Islet precursor cell (in vitro differentiated cells): ENCODE measurements at regions not wholly inside any gene's neighbourhood (a gene's known extent, or its start where the extent isn't known, plus 50 kb on each side); places are given as distances from the start of the nearest gene placed in this dataset.
"Not testable (repeated sequence)": the region's sequence is repeated elsewhere in the genome, so short reads cannot be mapped to it uniquely, and the experiment has no call there.

Experiments used
- DNase-seq: peaks from one replicate; pipeline ENCODE4 v3.0.0-alpha.2; 2018

DNA sequence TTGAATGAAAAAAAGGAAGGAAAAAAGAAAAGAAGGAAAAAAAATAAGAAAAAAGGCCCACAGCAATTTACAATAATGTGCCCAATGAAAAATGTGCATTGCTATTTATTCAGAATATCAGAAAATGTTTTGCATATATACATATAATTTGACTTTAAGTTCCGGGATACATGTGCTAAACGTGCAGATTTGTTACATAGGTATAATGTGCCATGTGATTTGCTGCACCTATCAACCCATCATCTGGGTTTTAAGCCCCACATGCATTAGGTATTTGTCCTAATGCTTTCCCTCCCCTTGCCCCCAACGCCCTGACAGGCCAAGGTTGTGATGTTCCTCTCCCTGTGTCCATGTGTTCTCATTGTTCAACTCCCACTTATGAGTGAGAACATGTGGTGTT lies 738.0 kb upstream of the CDH6 start:
- not testable (repeated sequence) for DNase-seq

DNA sequence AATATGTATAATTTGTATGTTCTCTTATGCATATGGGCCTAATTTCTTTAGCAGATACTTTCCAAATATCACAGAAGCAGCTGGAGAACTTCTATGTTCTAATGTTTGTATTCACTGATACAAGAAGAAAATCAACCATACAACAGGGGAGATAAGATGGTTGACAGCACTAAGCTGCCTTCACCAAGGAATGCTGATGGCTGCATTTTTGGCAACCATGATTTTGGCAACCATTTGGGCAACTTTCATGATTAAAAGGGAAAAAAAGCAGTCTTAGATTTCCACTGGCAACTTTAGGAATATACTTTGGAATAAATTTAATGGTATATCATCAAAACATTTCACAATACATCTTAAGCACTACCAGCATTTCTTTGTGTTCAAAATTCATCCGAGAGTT lies 740.3 kb upstream of the CDH6 start:
- no peak for DNase-seq

DNA sequence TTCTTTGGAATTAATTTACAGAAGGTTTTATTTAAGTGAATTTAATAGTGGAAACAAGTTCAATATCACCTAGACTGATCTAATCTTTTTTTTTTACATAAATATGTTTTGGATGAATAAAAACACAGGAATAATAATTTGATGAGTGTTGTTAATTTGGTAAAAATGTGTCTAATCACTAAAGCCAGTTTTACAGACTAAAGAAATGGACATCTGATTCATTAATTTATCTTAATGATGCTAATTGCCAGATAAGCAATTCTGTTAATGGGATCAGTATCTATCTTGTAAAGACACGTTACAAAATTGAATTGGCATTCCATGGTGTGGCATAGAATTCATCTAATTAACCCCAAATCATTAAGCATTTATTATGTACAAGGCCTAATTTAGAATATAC lies 743.3 kb upstream of the CDH6 start:
- no peak for DNase-seq

DNA sequence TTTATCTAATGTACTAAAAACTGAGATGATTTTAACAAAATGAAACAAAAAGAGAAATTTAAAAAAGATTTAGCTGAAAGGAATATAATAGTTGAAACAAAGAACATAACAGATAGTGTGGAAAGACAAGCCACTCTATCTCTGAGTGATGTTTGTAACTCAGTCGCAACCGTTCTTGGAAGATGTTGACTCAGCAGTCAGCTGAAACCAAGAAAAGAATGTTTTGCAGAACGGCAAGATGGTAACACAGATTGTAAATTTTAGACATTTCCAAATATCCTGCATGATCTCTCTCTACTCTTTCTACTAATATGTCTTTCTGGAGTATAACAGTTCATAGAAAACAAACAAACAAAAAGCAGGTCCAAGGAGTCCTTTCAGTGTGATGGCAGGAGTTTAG lies 746.1 kb upstream of the CDH6 start:
- DNase-seq = no peak

DNA sequence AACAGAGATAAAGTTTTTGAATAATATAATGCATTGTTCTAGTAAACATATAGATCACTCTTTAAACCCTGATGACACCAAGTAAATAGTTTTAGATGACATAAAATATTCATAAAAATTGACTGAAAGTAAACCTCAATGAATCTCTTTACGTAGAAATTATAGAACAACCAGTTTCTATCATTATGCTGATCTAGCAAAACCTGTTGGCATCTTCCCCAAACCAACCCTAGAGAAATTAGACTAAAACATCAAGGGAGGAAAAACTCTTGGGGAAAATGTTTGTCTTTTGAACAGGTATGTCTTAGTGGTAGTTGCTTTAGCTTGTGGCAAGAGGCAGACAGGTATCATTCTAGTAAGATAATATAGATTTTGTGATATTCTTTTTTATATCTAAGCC lies 747.0 kb upstream of the CDH6 start:
- no peak for DNase-seq

DNA sequence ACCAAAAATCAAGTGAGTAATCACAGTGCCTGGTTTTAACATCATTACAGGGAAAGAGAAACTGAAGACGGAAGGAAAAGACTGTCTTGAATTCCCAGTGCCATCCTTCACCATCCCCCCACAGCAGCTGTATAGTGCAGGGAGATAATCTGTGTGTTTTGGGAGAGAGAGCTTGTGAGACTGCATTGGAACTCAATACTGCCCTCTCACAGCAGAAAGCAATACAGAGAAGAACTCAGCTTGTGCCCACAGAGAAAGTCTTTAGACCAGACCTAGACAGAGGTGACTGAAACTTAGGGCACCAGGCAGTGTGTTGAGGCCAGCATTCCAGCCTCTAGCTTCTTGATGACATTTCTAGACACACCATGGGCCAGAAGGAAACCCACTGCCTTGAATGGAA lies 754.7 kb upstream of the CDH6 start:
- peak; percentile 40 for DNase-seq

DNA sequence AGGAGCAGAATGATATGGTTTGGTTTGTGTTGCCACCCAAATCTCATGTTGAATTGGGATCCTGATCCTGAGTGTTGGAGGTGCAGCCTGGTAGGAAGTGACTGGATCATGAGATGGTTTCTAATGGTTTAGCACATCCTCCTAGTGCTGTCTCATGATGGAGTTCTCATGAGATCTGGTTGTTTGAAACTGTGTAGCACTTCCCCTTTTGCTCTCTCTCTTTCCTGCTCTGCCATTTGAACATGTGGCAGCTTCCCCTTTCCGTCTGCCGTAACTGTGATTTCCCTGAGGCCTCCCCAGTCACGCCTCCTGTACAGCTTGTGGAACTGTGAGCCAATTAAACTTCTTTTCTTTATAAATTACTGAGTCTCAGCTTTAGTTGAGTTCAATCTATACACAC lies 756.8 kb upstream of the CDH6 start:
- DNase-seq = no peak

DNA sequence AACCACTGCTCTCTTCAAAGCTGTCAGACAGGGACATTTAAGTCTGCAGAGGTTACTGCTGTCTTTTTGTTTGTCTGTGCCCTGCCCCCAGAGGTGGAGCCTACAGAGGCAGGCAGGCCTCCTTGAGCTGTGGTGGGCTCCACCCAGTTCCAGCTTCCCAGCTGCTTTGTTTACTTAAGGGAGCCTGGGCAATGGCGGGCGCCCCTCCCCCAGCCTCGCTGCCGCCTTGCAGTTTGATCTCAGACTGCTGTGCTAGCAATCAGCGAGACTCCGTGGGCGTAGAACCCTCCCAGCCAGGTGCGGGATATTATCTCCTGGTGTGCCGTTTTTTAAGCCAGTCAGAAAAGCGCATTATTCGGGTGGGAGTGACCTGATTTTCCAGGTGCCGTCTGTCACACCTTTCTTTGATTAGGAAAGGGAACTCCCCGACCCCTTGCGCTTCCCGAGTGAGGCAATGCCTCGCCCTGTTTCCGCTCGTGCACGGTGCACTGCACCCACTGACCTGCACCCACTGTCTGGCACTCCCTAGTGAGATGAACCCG lies 764.5 kb upstream of the CDH6 start:
- DNase-seq = peak; percentile 77

DNA sequence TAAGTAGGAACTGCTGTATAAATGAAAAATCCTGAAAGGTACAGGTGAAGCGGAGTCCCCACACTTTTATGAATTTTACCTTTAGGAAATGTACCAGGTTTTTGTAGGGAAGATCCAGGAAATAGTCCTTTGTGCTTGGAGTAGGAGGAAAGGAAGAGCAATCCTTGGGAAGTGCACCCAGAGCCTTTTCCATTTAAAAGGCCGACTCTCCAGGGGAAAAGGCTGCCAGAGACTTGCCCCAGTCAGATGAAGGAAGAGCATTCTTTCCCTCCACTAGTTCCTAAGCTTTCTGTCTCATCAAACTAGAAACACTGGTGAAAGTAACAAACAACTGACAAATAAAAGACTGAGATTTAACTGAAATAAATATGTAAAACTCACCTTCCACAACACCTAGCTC lies 779.4 kb upstream of the CDH6 start:
- no peak for DNase-seq

DNA sequence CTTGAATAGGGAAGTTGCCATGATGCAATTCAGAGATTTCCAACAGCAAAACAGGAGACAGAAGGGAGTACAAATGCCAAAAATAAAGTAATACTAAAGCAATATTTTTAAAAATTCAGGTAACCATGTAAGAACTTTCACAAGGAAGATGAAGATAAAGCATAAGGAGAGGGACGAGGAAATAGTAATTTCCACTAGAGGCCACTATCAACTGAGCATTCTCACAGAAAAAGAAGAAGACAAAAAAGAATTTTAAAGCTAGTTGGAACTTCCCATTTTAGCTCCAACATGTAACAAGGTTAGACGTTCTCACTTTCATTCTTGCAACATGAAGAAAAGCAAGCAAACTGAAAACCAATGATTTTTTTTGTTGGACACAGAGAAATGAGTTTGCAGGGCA lies 779.9 kb upstream of the CDH6 start:
- no peak for DNase-seq

DNA sequence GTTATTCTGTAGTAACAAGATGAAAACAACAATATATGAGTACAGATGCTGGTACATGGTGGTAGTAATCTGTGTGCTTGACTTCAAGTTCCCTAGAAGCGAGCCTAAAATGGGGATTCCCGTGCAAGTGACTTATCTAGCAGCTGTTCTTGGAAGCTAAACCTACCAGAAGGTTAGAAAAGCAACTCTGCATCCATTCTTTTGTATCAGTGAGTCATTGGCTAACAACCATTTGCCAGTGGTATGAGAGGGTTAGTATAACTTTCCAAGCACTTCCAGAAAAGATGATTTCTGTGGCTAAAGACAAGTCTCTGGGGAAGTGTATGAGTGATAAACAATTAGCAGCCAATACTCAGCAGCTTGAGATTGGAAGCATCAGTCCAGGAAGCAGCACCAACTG lies 787.7 kb upstream of the CDH6 start:
- DNase-seq = no peak

DNA sequence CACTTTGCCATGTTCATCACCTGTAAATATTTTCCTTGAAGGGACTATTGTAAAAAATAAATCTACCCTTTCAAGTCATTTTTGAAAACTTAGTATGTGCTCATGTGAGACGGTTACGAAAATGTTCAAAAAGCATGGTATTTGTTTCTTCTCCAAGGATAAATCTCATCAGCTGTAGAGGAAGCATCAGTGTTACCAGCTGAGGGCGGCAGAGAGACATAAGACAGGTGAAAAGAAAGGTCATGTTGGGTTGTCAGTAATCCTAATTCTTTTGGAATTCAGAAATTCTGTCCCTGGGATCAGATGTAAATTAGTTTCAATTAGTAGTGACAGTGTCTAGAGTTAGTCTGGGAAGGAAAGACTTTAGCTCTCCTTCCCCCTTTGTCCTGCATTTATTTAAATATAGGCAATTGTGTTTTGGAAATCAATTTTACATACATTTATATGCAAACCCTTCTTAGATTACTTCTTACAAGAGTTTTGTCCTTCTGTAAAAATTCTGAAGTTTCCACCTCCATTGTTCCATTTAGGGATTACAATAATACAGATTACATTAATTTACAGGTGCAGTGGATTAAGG lies 791.9 kb upstream of the CDH6 start:
- peak; percentile 57 for DNase-seq

DNA sequence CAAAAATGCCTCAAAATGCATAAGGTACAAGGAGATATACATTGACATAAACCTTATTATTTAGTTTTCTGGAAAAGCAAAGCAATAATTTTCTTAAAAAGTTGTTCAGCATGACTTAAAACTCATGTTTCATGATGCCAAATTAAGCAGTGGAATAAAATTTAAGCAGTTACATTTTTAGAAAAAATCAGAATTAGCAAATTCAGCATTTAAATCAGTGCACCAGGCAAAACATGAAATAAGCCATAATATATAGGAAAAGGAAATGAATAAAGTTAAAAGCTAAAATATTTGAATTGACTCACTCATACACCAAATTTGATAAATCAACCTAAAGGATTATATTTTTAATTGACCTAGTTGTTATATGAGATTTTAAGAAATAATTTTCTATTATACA lies 795.1 kb upstream of the CDH6 start:
- no peak for DNase-seq

DNA sequence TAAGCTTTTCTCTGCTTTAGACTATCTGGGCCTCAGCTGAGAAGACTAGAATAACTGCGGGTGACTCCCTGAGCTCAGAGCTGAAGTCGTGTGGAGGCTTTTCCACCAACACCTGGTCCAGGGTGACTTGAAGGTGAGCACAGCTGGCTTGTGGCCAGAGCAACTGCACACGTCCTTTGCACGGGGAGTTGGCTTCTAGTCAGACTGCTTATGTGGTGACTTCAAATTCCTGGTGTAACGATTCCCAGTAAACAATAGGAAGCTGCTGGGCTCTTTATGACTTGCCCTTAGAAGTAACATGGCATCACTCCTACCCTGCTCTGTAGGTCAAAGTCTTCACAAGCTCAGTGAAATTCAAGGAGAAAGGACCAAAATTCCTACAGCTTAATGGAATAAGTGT lies 800.6 kb upstream of the CDH6 start:
- no peak for DNase-seq

DNA sequence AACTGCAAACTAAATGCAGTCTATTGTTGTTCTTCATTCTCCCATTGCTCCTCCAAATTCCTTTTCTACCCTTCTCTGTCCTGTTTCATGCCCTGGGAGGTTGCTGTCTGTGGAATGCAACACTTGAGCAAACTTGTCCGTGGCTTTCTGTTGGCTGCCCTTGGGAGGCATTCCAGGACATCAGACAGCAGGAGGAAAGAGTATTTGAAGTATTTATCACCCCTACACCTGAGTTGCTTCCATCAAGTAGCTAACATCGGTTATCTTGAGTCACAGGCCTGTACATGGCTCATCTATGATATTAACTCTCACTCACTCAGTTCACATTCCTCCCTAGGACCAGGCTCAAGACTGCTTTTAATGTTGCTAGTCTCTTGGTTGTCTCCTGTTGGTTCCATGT lies 803.4 kb upstream of the CDH6 start:
- DNase-seq = peak; percentile 83

DNA sequence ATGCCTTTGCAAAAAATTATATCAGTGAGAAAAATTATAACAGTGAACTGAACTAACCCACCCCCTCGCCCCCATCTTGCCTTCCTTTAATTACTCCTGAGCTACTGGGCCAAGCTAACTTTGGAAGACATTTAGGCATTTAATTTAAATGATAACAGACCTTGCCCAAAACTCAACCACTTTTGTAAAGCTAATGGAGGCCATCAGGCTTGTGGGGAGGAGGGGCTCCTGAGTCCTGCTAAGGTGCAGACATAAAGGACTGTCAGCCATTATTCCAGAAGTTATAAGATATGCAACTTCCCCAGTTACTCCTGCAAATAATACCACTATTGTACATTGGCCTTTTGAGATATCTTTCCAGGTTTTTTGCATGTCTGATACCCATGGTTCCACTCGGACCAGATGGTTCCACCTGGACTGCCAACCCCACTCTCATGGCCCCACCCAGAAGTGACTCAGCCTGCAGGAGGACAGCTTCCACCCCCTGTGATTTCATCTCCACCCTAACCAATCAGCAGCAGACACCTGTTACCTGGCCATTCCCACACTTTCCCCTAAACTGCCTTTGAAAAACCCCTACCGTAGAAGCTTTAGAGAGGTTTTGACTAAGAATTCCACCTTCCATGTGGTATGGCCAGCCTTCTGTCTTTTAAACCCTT lies 805.4 kb upstream of the CDH6 start:
- no peak for DNase-seq

DNA sequence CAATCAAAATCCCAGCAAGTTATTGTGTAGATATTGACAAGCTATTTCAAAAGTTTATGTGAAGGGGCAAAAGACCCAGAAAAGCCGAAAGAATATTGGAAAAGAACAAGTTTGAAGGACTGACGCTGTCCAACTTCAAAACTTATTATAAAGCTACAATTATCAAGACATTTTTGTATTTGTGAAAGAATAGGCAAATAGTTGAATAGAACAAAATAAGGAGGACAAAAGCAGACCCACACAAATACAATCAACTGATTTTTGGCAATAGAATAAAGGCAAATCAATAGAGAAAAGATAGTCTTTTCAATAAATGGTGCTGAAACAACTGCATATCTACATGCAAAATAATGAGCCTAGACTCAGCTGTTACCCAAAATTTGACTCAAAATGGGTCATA lies 807.7 kb upstream of the CDH6 start:
- DNase-seq = no peak

DNA sequence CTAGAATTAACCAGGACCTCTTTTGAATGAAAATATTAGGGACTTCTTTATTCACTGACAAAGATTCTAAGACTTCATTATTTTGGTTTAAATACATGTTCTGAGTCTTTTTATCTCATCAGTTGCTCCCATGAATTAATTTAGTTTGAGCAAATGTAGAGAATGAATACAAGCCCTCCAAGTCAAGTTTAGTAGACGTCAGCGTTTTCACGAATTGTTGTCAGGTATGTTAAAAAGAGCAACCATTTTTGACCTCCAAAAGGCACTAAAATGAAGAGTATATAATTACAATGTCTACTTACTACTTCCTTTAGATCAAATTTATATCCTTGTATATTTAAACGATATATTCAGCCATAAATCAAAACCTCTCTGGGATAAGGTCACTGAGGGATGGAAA lies 809.3 kb upstream of the CDH6 start:
- DNase-seq = no peak

DNA sequence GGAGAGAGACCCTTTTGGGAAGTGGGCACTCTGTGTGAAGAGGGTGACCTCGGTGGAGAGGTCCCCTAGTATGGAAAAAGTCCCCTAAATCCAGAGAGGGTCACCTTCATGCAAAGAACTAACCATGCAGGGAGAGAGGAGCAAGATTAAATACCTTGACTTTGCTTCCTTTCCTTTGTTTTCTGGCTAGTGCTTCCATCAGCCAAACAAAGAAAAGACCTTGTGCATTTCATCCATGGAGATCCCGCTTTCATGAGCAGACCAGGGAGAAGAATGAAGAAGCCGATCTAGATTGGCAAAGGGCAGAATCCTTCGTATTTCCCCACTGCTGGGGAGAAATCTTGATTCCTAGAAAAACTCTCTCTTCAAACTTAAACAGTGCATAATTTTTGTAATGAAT lies 813.3 kb upstream of the CDH6 start:
- no peak for DNase-seq

DNA sequence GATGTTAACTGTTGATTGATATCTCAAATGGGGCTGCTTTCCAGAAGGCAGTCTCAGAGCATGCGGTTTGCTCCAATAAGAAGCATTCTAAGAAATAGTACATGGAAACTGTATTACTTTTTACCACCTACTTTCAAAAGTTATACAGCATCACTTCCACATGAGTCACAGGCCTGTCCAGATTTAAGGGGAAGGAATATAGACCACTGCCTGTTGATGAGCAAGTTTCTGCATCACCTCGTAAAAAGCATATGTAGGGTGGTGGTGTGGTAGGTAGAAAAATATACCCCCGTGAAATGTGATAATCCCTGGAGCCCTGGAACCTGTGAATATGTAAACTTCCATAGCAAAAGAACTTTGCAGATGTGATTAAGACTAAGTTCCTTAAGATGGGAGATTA lies 816.6 kb upstream of the CDH6 start:
- no peak for DNase-seq

DNA sequence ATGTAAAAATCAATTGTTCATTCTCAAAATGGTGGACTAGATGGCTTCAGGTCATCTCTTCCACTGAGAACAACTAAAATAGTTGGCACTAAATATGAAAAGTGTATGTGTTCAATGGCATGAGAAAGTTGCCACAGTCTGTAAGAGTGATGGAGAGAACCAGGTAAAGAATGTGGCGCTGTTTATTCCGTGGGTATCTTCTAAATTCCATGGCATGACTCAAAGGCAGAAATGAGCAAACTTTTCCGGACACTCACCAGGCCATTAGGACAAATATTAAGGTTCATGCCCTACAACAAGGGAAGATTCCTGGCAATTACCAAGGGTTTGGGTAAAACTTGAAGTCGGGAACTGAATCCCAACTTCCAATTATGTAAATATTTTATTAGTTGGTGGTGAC lies 825.4 kb upstream of the CDH6 start:
- no peak for DNase-seq

DNA sequence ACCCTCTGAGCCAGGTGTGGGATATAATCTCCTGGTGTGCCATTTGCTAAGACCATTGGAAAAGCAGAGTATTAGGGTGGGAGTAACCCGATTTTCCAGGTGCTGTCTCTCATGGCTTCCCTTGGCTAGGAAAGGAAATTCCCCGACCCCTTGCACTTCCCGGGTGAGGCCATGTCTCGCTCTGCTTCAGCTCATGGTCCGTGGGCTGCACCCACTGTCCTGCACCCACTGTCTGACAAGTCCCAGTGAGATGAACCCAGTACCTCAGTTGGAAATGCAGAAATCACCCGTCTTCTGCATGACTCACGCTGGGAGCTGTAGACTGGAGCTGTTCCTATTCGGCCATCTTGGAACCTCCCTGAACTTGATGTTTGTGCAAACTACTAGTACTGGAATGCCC lies 828.5 kb upstream of the CDH6 start:
- not testable (repeated sequence) for DNase-seq

DNA sequence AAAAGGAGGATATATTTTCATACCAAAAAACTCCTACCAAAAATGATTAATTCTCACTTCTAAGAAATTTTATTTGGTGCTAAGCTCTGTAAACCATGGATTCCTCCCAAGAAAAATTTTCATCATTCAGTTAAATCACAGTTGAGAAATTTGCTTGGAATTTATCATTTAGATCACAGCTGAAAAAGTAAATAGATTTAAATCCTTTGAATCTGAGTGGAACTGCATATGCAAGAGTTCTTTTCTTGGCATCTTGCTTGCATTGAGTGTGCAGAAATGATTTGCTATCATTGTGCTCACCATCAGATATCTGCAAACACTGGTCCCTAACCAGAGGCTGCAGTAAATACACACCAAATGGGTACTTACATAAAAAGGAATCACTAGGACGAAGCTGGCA lies 836.1 kb upstream of the CDH6 start:
- DNase-seq = no peak

DNA sequence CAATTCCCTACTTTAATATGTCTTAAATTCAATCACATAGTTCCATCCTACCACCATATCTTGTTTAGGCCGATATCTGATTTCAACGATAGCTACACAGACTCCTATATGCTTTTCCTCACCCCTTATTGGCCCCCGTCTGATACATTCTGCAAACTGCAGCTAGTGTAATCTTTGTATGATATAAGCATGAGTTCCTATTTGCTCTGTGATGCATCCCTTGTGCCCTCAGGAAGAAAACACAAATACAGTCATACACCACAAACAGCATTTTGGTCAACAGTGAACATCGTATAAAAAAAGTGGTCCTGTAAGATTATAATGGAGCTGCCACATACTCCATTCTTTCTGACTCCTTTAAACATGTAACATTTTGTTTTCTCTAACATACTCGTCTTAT lies 837.8 kb upstream of the CDH6 start:
- DNase-seq = no peak

DNA sequence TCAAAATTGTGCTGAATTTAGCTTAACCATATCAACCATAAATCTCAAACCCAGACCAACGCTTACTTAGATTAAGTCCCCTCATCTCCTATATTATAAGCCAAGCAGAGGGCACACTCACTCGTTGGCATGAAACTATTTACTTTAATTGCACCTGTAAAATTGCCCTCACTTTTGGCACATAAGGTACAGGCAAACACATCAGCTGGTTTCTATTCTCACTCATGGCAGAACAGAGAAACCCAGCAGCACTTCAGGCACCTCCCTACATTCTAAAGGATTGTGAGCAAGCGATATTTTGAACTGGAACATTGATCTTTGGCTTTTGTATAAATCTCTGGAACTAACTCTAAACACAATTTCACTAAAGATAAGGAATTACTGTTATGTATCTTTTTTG lies 845.6 kb upstream of the CDH6 start:
- no peak for DNase-seq
